Tibial nerve (tissue), 4 donors: ENCODE measurements at regions not wholly inside any gene's neighbourhood (a gene's known extent, or its start where the extent isn't known, plus 50 kb on each side); places are given as distances from the start of the nearest gene placed in this dataset.

Experiments used
- EP300 ChIP-seq, 2 donors: sonication (generic); formaldehyde crosslinking; IDR thresholded peaks; one replicate each; pipeline ENCODE4 v1.6.1; 2017; ENCODE audit warnings: antibody characterized with exemption in 2 of 2, mild to moderate bottlenecking in 1 of 2
- POLR2A ChIP-seq, 2 donors: fragments of 450-650 bp; IDR thresholded peaks; one replicate each; pipeline ENCODE4 v1.6.1; 2017; ENCODE audit warnings: antibody characterized with exemption in 2 of 2, mild to moderate bottlenecking in 2 of 2, moderate library complexity in 2 of 2
- TF ChIP-seq, protein P1 (sequence below), 5 experiments: fragments of 200-600 bp in 3 of 5; fragments of 450-650 bp in 2 of 5; sonication (generic) in 3 of 5; IDR thresholded peaks; one replicate each; pipeline ENCODE4 v1.5.1; 2016 to 2019; ENCODE audit warnings: antibody characterized with exemption in 5 of 5, mild to moderate bottlenecking in 3 of 5, moderate library complexity in 2 of 5

DNA sequence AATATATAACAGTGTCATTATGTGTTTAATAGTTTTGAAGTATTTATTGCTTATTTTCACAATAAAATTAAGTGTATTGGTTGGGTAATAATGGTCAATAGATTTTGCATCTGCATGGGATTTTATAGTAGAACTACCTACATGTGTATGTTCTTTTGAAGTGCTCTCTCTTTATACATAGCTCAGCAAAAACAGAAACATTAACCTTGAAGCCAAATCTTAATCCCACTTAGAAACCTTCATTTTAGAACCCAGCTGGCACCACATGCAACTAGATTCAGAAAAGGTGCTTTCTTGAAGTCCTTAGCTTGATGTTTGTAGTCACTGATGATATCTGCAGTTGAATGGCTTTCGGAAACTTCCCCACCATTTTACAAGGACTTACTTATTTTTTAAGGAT lies 146.9 kb upstream of the IL12A start:
- TF ChIP-seq, protein P1, sequence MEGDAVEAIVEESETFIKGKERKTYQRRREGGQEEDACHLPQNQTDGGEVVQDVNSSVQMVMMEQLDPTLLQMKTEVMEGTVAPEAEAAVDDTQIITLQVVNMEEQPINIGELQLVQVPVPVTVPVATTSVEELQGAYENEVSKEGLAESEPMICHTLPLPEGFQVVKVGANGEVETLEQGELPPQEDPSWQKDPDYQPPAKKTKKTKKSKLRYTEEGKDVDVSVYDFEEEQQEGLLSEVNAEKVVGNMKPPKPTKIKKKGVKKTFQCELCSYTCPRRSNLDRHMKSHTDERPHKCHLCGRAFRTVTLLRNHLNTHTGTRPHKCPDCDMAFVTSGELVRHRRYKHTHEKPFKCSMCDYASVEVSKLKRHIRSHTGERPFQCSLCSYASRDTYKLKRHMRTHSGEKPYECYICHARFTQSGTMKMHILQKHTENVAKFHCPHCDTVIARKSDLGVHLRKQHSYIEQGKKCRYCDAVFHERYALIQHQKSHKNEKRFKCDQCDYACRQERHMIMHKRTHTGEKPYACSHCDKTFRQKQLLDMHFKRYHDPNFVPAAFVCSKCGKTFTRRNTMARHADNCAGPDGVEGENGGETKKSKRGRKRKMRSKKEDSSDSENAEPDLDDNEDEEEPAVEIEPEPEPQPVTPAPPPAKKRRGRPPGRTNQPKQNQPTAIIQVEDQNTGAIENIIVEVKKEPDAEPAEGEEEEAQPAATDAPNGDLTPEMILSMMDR (IDR thresholded peaks at IDR 0.05), result no peak
- TF ChIP-seq POLR2A (IDR thresholded peaks at IDR 0.05) (no peak), EP300 (IDR thresholded peaks at IDR 0.05) (no peak)
